ENCODE measurements at regions not wholly inside any gene's neighbourhood (a gene's known extent, or its start where the extent isn't known, plus 50 kb on each side); places are given as distances from the start of the nearest gene placed in this dataset.

GRCh38 chr4:155540698-155541097 lies 126.0 kb upstream of the GUCY1A1 start:
- DNase-seq: no peak
- intact Hi-C loops (cut with DNase I; ENCODE audit: low total_unique reads): no loop called here
- Histone ChIP-seq H3K27ac (no peak overlapping the region), H3K9me3 (no peaks in the 10 kb centered on the region), H3K36me3 (no peaks in the 10 kb centered on the region), H3K27me3 (no peaks in the 10 kb centered on the region), H3K4me1 (peaks cover 0 to 7% of the 10 kb centered on the region in 2 donors), H3K4me3 (no peak overlapping the region)
- no peak for TF ChIP-seq CTCF (IDR thresholded peaks at IDR 0.05)
- no peak for TF ChIP-seq POLR2A (IDR thresholded peaks at IDR 0.05)

GRCh38 chr4:155539746-155540145 lies 126.9 kb upstream of the GUCY1A1 start:
- H3K36me3 ChIP-seq: no peaks in the 10 kb centered on the region
- H3K27me3 ChIP-seq: no peaks in the 10 kb centered on the region
- H3K27ac ChIP-seq: no peak overlapping the region
- H3K4me3 ChIP-seq: no peak overlapping the region
- H3K9me3 ChIP-seq: no peaks in the 10 kb centered on the region
- intact Hi-C loops (cut with DNase I; ENCODE audit: low total_unique reads): no loop called here
- no peak for TF ChIP-seq POLR2A (IDR thresholded peaks at IDR 0.05)
- TF ChIP-seq CTCF (IDR thresholded peaks at IDR 0.05): no peak
- no peak for DNase-seq
- H3K4me1 ChIP-seq: peaks cover 0 to 7% of the 10 kb centered on the region in 2 donors

GRCh38 chr4:155535802-155536454 lies 130.7 kb upstream of the GUCY1A1 start:
- Histone ChIP-seq H3K4me1 (peaks cover 0 to 7% of the 10 kb centered on the region in 2 donors), H3K4me3 (no peak overlapping the region), H3K36me3 (no peaks in the 10 kb centered on the region), H3K27me3 (no peaks in the 10 kb centered on the region), H3K9me3 (no peaks in the 10 kb centered on the region), H3K27ac (no peak overlapping the region)
- no peak for TF ChIP-seq POLR2A (IDR thresholded peaks at IDR 0.05)
- no peak for TF ChIP-seq CTCF (IDR thresholded peaks at IDR 0.05)
- intact Hi-C loops (cut with DNase I; ENCODE audit: low total_unique reads): no loop called here
- no peak for DNase-seq

GRCh38 chr4:155532373-155533085 lies 134.1 kb upstream of the GUCY1A1 start:
- intact Hi-C loops (cut with DNase I; ENCODE audit: low total_unique reads): no loop called here
- Histone ChIP-seq H3K27ac (peak overlapping the region in 1 of 2 donors; percentile 12), H3K36me3 (no peaks in the 10 kb centered on the region), H3K4me1 (peaks cover 0 to 9% of the 10 kb centered on the region in 2 donors), H3K27me3 (no peaks in the 10 kb centered on the region), H3K9me3 (no peaks in the 10 kb centered on the region), H3K4me3 (no peak overlapping the region)
- TF ChIP-seq CTCF (IDR thresholded peaks at IDR 0.05): no peak
- no peak for TF ChIP-seq POLR2A (IDR thresholded peaks at IDR 0.05)
- DNase-seq: no peak

- H3K27ac ChIP-seq: no peak overlapping the region
- H3K9me3 ChIP-seq: no peaks in the 10 kb centered on the region
- H3K4me1 ChIP-seq: peaks cover 0 to 9% of the 10 kb centered on the region in 2 donors
- no peaks in the 10 kb centered on the region for H3K36me3 ChIP-seq
- TF ChIP-seq CTCF (IDR thresholded peaks at IDR 0.05) (no peak), POLR2A (IDR thresholded peaks at IDR 0.05) (no peak)
- no peaks in the 10 kb centered on the region for H3K27me3 ChIP-seq
- intact Hi-C loops (cut with DNase I; ENCODE audit: low total_unique reads): no loop called here
- H3K4me3 ChIP-seq: no peak overlapping the region
- DNase-seq: no peak
These were observed 135.8 kb upstream of the GUCY1A1 start for GRCh38 chr4:155530857-155531256.

Data from uterus (tissue), 3 donors.